HEK293 (cell line): ENCODE measurements at regions not wholly inside any gene's neighbourhood (a gene's known extent, or its start where the extent isn't known, plus 50 kb on each side); places are given as distances from the start of the nearest gene placed in this dataset.
"Not testable (repeated sequence)": the region's sequence is repeated elsewhere in the genome, so short reads cannot be mapped to it uniquely, and the experiment has no call there.

Experiments used
- CTCF ChIA-PET: fragments of 350-600 bp; formaldehyde crosslinking; extraction: SDS; loops from one replicate; lab custom pipeline; 2021; ENCODE audit warnings: antibody characterized with exemption; lab: Yijun Ruan, JAX
- POLR2A ChIA-PET: fragments of 300-600 bp; formaldehyde crosslinking; extraction: SDS; loops from one replicate; lab custom pipeline; 2020; ENCODE audit warnings: antibody characterized with exemption, inconsistent platforms; lab: Yijun Ruan, JAX
- H3K27ac ChIP-seq: fragments of 200-500 bp; sonication (Bioruptor generic); 2 replicates; pipeline ENCODE4 v1.5.1; 2014; ENCODE audit warnings: low read depth, low read length, control low read depth, inconsistent platforms; ENCODE audit errors: extremely low read depth
- H3K36me3 ChIP-seq, 2 experiments: fragments of 200-500 bp in 1 of 2; sonication (Bioruptor generic) in 1 of 2; 1 replicate in 1 of 2; 2 replicates in 1 of 2; pipeline ENCODE4 v1.5.1; 2014 to 2017; ENCODE audit warnings: inconsistent platforms in 2 of 2, low read length in 2 of 2; ENCODE audit not compliant: control insufficient read depth in 2 of 2, insufficient read depth in 1 of 2
- H3K4me1 ChIP-seq: fragments of 200-500 bp; sonication (Bioruptor generic); 2 replicates; pipeline ENCODE4 v1.5.1; 2014; ENCODE audit warnings: mild to moderate bottlenecking, low read length, inconsistent platforms; ENCODE audit not compliant: control insufficient read depth, insufficient read depth
- H3K4me3 ChIP-seq: 2 replicates; pipeline ENCODE4 v1.5.1; 2011; ENCODE audit warnings: low read depth, mild to moderate bottlenecking, control low read depth, low read length, moderate library complexity
- H3K9me3 ChIP-seq: fragments of 200-500 bp; sonication (Bioruptor generic); 2 replicates; pipeline ENCODE4 v1.5.1; 2014; ENCODE audit warnings: low read depth, low read length, inconsistent platforms; ENCODE audit not compliant: control insufficient read depth, insufficient read depth
- KLF7 ChIP-seq: fragments of 450-650 bp; formaldehyde crosslinking; IDR thresholded peaks from 2 replicates; pipeline ENCODE4 v1.5.1; 2016; ENCODE audit warnings: missing biosample characterization, missing genetic modification characterization, borderline replicate concordance
- ZBTB1 ChIP-seq: fragments of 450-650 bp; formaldehyde crosslinking; IDR thresholded peaks from 2 replicates; pipeline ENCODE4 v1.5.1; 2016; ENCODE audit warnings: missing biosample characterization, missing genetic modification characterization
- ZBTB21 ChIP-seq: fragments of 450-650 bp; formaldehyde crosslinking; IDR thresholded peaks from 2 replicates; pipeline ENCODE4 v1.5.1; 2017; ENCODE audit warnings: missing biosample characterization, missing genetic modification characterization
- ZNF133 ChIP-seq: fragments of 450-650 bp; formaldehyde crosslinking; IDR thresholded peaks from 2 replicates; pipeline ENCODE4 v1.5.1; 2016; ENCODE audit warnings: missing biosample characterization, missing genetic modification characterization
- ZNF140 ChIP-seq: fragments of 450-650 bp; formaldehyde crosslinking; IDR thresholded peaks from 2 replicates; pipeline ENCODE4 v1.5.1; 2016; ENCODE audit warnings: missing biosample characterization, missing genetic modification characterization
- ZNF202 ChIP-seq: fragments of 450-650 bp; formaldehyde crosslinking; IDR thresholded peaks from 2 replicates; pipeline ENCODE4 v1.5.1; 2016; ENCODE audit warnings: missing biosample characterization, missing genetic modification characterization, borderline replicate concordance
- ZNF394 ChIP-seq: fragments of 450-650 bp; formaldehyde crosslinking; IDR thresholded peaks from 2 replicates; pipeline ENCODE4 v1.5.1; 2016; ENCODE audit warnings: missing biosample characterization, missing genetic modification characterization, mild to moderate bottlenecking, moderate library complexity, borderline replicate concordance
- ZNF529 ChIP-seq: fragments of 450-650 bp; formaldehyde crosslinking; IDR thresholded peaks from 2 replicates; pipeline ENCODE4 v1.5.1; 2017; ENCODE audit warnings: missing genetic modification characterization, missing biosample characterization; ENCODE audit not compliant: insufficient replicate concordance
- ZNF544 ChIP-seq: fragments of 450-650 bp; formaldehyde crosslinking; IDR thresholded peaks from 2 replicates; pipeline ENCODE4 v1.5.0; 2017; ENCODE audit warnings: missing biosample characterization, missing genetic modification characterization
- ZNF571 ChIP-seq: fragments of 450-650 bp; formaldehyde crosslinking; IDR thresholded peaks from 2 replicates; pipeline ENCODE4 v1.5.0; 2017; ENCODE audit warnings: missing biosample characterization, missing genetic modification characterization
- ZNF776 ChIP-seq: fragments of 450-650 bp; formaldehyde crosslinking; IDR thresholded peaks from 2 replicates; pipeline ENCODE4 v1.5.0; 2017; ENCODE audit warnings: missing biosample characterization, missing genetic modification characterization, borderline replicate concordance
- TF ChIP-seq, protein P1 (sequence below): fragments of 450-650 bp; formaldehyde crosslinking; IDR thresholded peaks from 2 replicates; pipeline ENCODE4 v1.5.1; 2016; ENCODE audit warnings: missing biosample characterization, missing genetic modification characterization
- TF ChIP-seq, protein P2 (sequence below): fragments of 450-650 bp; formaldehyde crosslinking; IDR thresholded peaks from 2 replicates; pipeline ENCODE4 v1.5.1; 2016; ENCODE audit warnings: missing biosample characterization, missing genetic modification characterization
- TF ChIP-seq, protein P3 (sequence below): fragments of 450-650 bp; formaldehyde crosslinking; IDR thresholded peaks from 2 replicates; pipeline ENCODE4 v1.5.1; 2016; ENCODE audit warnings: missing biosample characterization, missing genetic modification characterization
- TF ChIP-seq, protein P4 (sequence below): fragments of 450-650 bp; formaldehyde crosslinking; IDR thresholded peaks from 2 replicates; pipeline ENCODE4 v1.5.1; 2016; ENCODE audit warnings: missing biosample characterization, missing genetic modification characterization

DNA sequence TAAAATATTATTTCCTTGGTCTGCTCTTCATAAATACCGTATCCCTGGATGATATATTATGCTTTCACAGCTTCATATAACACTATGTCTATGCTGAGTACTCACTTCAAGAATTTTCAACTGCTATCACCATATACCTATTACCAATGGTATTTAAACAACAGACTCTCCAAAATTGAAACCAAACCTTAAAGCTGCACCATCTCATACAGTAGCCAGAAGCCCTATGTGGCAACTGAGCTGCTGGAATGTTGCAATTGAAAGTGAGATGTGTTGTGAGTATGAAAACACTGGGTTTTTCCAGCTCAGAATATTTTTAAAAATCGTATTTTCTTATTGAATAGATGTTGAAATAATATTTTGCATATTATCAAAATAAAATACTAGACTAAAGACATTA, 130.1 kb upstream of the GOLGA6L6 start:
- ChIA-PET POLR2A (no interaction called here), CTCF (interaction anchor here (0.7 to 1.0 kb wide), 2 partner anchors 19 to 28 kb away, joined by 3 to 4 read pairs; no protein-coding TSS in a partner anchor)
- H3K9me3 ChIP-seq, result no peaks in the 10 kb centered on the region
- no peak for TF ChIP-seq ZNF571 (tag by site-specific recombination)
- no peak for TF ChIP-seq ZNF133 (tag by site-specific recombination)
- TF ChIP-seq, protein P1, sequence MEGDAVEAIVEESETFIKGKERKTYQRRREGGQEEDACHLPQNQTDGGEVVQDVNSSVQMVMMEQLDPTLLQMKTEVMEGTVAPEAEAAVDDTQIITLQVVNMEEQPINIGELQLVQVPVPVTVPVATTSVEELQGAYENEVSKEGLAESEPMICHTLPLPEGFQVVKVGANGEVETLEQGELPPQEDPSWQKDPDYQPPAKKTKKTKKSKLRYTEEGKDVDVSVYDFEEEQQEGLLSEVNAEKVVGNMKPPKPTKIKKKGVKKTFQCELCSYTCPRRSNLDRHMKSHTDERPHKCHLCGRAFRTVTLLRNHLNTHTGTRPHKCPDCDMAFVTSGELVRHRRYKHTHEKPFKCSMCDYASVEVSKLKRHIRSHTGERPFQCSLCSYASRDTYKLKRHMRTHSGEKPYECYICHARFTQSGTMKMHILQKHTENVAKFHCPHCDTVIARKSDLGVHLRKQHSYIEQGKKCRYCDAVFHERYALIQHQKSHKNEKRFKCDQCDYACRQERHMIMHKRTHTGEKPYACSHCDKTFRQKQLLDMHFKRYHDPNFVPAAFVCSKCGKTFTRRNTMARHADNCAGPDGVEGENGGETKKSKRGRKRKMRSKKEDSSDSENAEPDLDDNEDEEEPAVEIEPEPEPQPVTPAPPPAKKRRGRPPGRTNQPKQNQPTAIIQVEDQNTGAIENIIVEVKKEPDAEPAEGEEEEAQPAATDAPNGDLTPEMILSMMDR (tag by site-specific recombination), result no peak
- H3K27ac ChIP-seq, result no peak overlapping the region
- no peaks in the 10 kb centered on the region for H3K36me3 ChIP-seq
- H3K4me1 ChIP-seq, result no peaks in the 10 kb centered on the region
- H3K4me3 ChIP-seq, result no peak overlapping the region

DNA sequence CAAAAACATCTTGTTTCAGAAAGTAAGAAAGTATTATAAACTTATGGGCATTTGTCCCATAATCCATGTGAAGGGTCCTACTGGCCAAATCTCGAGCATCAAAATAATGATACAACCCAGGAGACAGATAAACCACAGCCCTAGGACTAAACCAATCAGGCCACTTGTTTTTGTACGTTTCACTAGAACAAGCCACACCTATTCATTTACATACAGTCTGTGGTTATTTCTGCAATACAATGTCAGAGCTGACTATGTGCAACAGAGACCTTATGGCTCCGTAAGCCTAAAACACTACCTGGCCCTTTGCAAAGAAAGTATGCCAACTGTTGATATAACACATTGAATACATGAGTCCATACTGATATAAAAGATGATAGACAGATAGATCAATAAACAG, 124.8 kb upstream of the GOLGA6L6 start:
- POLR2A ChIA-PET, CTCF ChIA-PET, H3K4me3 ChIP-seq, H3K36me3 ChIP-seq, H3K27ac ChIP-seq, H3K4me1 ChIP-seq, H3K9me3 ChIP-seq: not testable (repeated sequence)

DNA sequence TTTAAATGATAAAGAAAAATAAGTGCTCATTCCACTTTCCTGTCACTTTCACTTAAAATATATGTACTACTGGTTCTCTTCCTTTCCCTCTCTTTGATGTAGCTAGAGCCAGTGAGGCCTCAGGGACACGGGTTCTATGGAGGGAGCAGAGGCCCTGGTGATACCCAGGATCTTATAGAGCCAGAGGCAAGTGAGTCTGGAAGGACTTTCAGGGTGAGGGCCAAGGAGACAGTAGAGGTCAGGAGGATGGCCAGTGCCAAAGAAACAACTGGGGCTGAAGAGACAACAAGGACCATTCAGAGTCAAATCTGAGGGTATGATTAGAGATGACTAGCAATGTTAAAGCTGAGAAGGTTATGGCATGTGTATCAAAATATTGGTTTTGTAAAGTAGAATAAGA, 124.1 kb upstream of the GOLGA6L6 start:
- CTCF ChIA-PET, result no interaction called here
- no peak overlapping the region for H3K27ac ChIP-seq
- no peaks in the 10 kb centered on the region for H3K9me3 ChIP-seq
- TF ChIP-seq ZNF529 (tag by site-specific recombination), result no peak
- TF ChIP-seq, protein P2, sequence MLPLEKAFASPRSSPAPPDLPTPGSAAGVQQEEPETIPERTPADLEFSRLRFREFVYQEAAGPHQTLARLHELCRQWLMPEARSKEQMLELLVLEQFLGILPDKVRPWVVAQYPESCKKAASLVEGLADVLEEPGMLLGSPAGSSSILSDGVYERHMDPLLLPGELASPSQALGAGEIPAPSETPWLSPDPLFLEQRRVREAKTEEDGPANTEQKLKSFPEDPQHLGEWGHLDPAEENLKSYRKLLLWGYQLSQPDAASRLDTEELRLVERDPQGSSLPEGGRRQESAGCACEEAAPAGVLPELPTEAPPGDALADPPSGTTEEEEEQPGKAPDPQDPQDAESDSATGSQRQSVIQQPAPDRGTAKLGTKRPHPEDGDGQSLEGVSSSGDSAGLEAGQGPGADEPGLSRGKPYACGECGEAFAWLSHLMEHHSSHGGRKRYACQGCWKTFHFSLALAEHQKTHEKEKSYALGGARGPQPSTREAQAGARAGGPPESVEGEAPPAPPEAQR, result no peak
- TF ChIP-seq ZNF394 (tag by site-specific recombination), result no peak
- no peaks in the 10 kb centered on the region for H3K36me3 ChIP-seq
- H3K4me1 ChIP-seq, result no peaks in the 10 kb centered on the region
- POLR2A ChIA-PET, result no interaction called here
- H3K4me3 ChIP-seq, result no peak overlapping the region

DNA sequence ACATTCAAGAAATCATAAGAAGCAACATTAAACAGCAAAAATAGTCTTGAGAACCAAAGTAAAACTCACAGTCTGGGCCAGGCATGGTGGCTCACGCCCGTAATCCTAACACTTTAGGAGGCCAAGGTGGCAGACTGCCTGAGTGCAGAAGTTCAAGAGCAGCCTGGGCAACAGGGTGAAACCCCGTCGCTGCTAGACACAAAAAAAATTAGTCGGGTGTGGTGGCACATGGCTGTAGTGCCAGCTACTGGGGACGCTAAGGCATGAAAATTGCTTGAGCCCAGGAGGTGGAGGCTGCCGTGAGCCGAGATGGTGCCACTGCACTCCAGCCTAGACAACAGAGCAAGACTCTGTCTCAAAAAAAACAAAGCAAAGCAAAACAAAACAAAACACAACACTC, 117.7 kb upstream of the GOLGA6L6 start:
- CTCF ChIA-PET, result interaction anchor here (1.0 kb wide), 1 partner anchor 16 kb away, joined by 3 read pairs; no protein-coding TSS in a partner anchor
- Histone ChIP-seq H3K36me3 (no peaks in the 10 kb centered on the region), H3K4me3 (no peak overlapping the region), H3K4me1 (no peaks in the 10 kb centered on the region), H3K27ac (no peak overlapping the region), H3K9me3 (no peaks in the 10 kb centered on the region)
- no peak for TF ChIP-seq KLF7 (tag by site-specific recombination)
- TF ChIP-seq ZBTB1 (tag by site-specific recombination), result no peak
- TF ChIP-seq ZNF202 (tag by site-specific recombination), result no peak
- no peak for TF ChIP-seq ZNF140
- TF ChIP-seq ZBTB21 (tag by site-specific recombination), result no peak
- TF ChIP-seq, protein P3, sequence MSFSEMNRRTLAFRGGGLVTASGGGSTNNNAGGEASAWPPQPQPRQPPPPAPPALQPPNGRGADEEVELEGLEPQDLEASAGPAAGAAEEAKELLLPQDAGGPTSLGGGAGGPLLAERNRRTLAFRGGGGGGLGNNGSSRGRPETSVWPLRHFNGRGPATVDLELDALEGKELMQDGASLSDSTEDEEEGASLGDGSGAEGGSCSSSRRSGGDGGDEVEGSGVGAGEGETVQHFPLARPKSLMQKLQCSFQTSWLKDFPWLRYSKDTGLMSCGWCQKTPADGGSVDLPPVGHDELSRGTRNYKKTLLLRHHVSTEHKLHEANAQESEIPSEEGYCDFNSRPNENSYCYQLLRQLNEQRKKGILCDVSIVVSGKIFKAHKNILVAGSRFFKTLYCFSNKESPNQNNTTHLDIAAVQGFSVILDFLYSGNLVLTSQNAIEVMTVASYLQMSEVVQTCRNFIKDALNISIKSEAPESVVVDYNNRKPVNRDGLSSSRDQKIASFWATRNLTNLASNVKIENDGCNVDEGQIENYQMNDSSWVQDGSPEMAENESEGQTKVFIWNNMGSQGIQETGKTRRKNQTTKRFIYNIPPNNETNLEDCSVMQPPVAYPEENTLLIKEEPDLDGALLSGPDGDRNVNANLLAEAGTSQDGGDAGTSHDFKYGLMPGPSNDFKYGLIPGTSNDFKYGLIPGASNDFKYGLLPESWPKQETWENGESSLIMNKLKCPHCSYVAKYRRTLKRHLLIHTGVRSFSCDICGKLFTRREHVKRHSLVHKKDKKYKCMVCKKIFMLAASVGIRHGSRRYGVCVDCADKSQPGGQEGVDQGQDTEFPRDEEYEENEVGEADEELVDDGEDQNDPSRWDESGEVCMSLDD (tag by site-specific recombination), result no peak
- no peak for TF ChIP-seq ZNF544 (tag by site-specific recombination)
- TF ChIP-seq ZNF776, result no peak
- TF ChIP-seq, protein P4, sequence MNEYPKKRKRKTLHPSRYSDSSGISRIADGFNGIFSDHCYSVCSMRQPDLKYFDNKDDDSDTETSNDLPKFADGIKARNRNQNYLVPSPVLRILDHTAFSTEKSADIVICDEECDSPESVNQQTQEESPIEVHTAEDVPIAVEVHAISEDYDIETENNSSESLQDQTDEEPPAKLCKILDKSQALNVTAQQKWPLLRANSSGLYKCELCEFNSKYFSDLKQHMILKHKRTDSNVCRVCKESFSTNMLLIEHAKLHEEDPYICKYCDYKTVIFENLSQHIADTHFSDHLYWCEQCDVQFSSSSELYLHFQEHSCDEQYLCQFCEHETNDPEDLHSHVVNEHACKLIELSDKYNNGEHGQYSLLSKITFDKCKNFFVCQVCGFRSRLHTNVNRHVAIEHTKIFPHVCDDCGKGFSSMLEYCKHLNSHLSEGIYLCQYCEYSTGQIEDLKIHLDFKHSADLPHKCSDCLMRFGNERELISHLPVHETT (tag by site-specific recombination), result no peak
- POLR2A ChIA-PET, result no interaction called here
